ENCODE measurements at regions not wholly inside any gene's neighbourhood (a gene's known extent, or its start where the extent isn't known, plus 50 kb on each side); places are given as distances from the start of the nearest gene placed in this dataset.

DNA sequence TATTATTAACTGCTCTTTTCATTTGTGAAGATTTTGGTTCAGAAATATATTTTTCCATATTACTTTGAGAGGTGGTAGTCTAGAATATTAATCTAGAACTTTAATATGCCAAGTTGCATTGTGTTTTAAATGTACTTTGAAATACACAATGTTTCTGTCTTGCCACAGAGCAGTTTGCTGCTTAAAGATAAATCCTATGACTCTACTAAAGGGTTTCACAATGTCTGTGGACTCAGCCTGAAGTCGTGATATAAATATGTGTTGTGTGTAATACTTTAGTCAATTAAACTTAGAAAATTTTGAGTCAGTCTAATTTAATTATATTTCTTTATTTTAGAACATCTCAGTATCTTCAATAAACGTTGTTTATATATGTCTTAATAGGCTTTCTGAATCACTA is 1771.7 kb upstream of the PCDH7 start:
- TF ChIP-seq, protein P1, sequence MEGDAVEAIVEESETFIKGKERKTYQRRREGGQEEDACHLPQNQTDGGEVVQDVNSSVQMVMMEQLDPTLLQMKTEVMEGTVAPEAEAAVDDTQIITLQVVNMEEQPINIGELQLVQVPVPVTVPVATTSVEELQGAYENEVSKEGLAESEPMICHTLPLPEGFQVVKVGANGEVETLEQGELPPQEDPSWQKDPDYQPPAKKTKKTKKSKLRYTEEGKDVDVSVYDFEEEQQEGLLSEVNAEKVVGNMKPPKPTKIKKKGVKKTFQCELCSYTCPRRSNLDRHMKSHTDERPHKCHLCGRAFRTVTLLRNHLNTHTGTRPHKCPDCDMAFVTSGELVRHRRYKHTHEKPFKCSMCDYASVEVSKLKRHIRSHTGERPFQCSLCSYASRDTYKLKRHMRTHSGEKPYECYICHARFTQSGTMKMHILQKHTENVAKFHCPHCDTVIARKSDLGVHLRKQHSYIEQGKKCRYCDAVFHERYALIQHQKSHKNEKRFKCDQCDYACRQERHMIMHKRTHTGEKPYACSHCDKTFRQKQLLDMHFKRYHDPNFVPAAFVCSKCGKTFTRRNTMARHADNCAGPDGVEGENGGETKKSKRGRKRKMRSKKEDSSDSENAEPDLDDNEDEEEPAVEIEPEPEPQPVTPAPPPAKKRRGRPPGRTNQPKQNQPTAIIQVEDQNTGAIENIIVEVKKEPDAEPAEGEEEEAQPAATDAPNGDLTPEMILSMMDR (IDR thresholded peaks at IDR 0.05), result no peak

DNA sequence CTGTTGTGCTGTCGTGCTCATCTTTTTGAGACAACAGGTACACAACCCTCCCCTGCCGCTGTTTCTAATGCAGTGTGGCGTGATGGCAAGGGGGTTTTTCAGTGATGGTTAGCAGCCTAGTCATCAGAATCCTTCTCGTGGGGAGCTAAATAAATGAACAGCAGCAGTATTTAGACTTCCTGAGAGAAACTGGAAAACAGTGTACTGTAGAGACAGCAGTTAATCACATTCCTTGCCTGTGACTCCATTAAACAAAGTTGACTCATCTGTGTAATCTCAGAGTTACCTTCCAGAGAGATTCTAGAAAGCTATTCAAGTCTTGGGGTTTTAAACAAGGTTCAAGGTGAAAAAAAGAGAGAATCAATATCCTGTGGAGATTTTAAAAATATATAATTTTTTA is 1753.2 kb upstream of the PCDH7 start:
- TF ChIP-seq, protein P1 (IDR thresholded peaks at IDR 0.05), result no peak

DNA sequence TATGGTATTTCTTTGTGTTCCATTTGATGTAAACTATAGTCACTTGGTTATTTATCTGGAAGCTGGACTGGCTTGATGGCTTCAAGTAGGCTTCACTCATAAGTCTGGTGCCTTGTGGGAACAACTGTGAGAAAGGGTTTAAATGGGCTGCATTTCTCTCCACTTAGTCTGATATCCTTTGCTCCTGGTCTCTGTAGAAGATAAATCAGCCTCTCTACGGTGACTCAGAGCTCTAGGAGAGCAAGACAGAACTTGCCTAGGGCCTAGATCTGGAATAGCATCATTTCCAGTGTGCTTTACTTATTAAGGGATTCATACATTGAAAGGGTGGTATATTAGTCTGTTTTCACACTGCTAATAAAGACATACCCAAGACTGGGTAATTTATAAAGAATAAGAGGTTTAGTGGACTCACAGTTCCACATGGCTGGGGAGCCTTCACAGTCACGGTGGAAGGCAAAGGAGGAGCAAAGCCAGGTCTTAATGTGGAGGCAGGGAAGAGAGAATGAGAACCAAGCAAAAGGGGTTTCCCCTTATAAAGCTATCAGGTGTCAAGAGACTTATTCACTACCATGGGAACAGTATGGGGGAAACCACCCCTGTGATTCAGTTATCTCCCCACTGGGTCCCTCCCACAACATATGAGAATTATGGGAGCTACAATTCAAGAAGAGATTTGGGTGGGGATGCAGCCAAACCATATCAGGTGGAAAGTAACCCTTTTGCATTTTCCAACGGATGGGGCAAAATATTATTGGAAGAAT is 1746.4 kb upstream of the PCDH7 start:
- TF ChIP-seq, protein P1 (IDR thresholded peaks at IDR 0.05), result no peak

DNA sequence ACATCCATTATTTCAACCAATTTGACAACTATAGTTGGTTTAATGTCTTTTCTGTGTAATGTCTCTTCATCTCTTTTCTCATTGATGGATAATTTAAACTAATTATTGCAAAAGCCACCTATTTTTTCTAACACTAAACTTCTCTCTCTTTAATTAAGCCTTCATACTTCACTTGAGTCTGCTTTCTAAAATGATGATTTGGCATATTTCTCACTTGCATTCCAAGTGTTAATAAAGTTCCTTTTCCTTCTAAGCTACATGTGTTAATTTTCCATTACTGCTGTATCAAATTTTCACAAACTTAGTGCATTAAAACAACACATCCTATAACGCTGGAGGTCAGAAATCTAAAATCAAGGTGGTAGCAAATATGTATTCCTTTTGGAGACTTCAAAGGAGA is 1743.8 kb upstream of the PCDH7 start:
- TF ChIP-seq, protein P1 (IDR thresholded peaks at IDR 0.05), result no peak

DNA sequence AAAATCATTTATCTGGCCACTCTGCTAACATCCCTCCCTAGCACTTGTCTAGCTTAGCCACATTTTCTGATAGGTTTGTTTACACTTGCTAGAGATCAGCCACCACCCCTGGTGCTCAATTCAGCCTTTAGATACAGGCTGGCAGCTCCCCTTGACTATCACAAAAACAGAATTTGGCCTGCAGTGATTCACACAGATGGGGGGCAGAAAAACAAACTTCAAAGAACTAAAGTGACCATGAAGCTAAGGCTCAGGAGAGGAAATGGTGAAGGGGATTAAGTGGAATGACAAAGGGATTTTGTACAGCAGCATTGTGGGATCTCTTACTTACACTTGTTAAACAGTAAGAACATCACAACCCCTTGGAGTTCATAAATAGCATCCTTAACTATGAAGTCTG is 1718.0 kb upstream of the PCDH7 start:
- TF ChIP-seq, protein P1 (IDR thresholded peaks at IDR 0.05), result no peak

DNA sequence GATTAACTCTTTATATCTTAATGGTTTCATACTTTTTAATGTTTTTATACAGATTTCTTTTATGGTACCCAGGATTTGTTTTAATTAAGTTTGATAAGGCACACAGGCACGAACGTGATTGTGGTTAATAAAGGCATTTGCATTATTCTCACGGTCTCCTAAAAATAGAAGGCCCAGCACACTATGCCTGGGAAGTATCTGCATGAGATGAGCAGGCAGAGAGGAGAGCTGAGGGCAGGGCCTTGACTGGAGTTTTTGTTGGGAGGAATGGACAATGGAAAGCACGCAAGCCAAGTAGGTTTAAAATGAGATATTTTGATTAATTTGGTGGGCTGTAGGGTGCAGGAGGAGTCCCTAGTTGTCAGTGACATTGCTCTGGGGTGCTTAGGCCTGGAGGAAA is 1714.3 kb upstream of the PCDH7 start:
- TF ChIP-seq, protein P1 (IDR thresholded peaks at IDR 0.05), result no peak

DNA sequence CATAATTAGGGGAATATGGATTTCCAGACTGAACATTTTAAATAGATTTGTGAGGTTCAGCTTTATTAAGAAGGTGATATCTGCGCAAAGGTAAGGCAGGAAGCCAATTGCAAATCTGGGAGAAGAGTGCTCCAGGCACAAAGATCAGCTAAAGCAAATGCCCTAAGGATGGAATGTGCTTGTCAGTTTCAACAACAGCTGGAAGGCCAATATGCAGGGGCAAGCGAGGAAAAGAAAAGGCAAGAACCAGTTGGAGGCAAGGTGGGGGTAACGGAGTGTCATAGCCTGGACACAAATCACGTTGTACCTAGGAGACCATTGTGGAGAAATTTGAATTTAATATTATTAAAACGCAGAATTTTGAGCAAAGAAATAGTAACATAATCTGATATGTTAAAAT is 1710.3 kb upstream of the PCDH7 start:
- TF ChIP-seq, protein P1 (IDR thresholded peaks at IDR 0.05), result no peak

DNA sequence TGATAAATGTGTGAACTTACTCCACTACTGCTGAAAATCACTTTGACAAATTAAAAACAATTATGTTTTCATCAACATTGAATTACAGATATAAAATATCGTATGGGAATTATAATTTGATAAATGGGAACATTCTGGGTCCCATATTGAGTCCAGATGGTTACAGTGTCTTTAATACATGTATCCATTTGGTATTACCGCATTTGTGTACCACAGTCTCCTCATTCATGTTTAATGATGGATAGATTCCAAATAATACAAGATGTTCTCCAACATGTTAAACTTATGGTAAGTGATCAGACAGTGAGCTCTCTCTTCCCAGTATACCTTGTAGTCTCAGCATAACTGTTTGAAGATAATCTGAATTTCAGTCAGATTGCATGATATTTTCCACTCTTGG is 1706.8 kb upstream of the PCDH7 start:
- TF ChIP-seq, protein P1 (IDR thresholded peaks at IDR 0.05), result no peak
